ENCODE measurements at regions not wholly inside any gene's neighbourhood (a gene's known extent, or its start where the extent isn't known, plus 50 kb on each side); places are given as distances from the start of the nearest gene placed in this dataset.

GRCh38 chr17:62859146-62859545 lies 51.0 kb upstream of the MARCHF10 start:
- no peaks in the 10 kb centered on the region for H3K4me1 ChIP-seq
- H3K36me3 ChIP-seq: no peaks in the 10 kb centered on the region
- no peak overlapping the region for H3K27ac ChIP-seq
- no peaks in the 10 kb centered on the region for H3K9me3 ChIP-seq
- DNase-seq (no peak), ATAC-seq (no peak)
- 59% methylated on average over 3 of the region's 3 CpGs for WGBS (ENCODE audit: insufficient coverage, low coverage, low lambda C conversion rate, missing lambda C conversion rate)
- H3K4me3 ChIP-seq: no peak overlapping the region
- TF ChIP-seq CTCF (IDR thresholded peaks at IDR 0.05) (no peak), POLR2A (IDR thresholded peaks at IDR 0.05) (no peak)
- H3K27me3 ChIP-seq: no peaks in the 10 kb centered on the region
- intact Hi-C loops (cut with DNase I): no loop called here
